GM18505 (cell line): ENCODE measurements at regions not wholly inside any gene's neighbourhood (a gene's known extent, or its start where the extent isn't known, plus 50 kb on each side); places are given as distances from the start of the nearest gene placed in this dataset.

Experiments used
- ATAC-seq: cut with Tn5 transposase; IDR thresholded peaks from one replicate; pipeline ENCODE4 v1.9.1; 2021; ENCODE audit not compliant: unreplicated experiment
- POLR2A ChIP-seq: IDR thresholded peaks from 4 replicates; pipeline ENCODE4 v1.6.1; 2011; ENCODE audit warnings: borderline replicate concordance; ENCODE audit not compliant: insufficient read depth, insufficient read length; ENCODE audit errors: extremely low read depth

DNA sequence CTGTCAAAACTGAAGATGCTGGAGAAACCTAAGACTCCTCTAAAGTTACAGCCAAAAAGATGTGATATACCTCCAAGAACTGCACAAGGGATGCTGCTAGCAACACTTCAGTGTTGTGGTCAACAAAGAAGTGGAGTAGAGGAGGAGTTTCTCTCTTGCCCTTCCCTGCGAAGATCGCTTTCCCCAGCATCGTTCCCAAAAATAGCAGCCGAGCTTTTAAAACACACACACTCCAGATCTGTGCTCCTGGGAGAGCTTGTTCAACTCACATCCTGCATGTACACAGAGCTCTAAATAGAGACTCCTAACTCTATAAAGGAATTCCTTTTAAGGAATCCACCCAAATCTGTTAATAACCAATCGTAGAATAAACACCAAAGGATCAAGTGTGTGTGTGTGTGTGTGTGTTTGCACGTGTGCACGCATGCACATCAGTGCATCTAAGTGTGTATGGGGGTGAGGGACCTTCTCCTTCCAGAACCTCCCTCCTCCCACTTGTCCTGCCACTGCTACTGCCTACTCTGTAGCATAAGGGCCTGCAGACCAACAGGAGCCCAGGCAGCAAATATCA lies 58.5 kb downstream of the PSMG1 start:
- TF ChIP-seq POLR2A, result no peak

DNA sequence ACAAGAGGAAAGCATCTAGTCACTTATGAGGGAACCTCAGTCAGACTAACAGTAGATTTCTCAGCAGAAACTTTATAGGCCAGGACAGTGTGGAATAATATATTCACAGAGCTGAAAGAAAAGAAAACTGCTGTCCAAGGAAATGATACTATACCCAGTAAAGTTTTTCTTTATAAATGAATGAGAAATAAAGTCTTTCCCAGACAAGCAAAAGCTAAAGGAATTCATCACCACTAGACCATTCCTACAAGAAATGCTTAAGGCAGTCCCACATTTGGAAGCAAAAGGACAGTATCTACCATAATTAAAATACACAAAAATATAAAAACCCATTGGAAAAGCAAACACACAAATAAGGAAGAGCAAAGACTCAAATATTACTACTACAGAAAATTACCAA lies 59.9 kb downstream of the PSMG1 start:
- no peak for TF ChIP-seq POLR2A
- no peak for ATAC-seq

More for the DNA sequence above, 58.5 kb downstream of the PSMG1 start:
- no peak for ATAC-seq

DNA sequence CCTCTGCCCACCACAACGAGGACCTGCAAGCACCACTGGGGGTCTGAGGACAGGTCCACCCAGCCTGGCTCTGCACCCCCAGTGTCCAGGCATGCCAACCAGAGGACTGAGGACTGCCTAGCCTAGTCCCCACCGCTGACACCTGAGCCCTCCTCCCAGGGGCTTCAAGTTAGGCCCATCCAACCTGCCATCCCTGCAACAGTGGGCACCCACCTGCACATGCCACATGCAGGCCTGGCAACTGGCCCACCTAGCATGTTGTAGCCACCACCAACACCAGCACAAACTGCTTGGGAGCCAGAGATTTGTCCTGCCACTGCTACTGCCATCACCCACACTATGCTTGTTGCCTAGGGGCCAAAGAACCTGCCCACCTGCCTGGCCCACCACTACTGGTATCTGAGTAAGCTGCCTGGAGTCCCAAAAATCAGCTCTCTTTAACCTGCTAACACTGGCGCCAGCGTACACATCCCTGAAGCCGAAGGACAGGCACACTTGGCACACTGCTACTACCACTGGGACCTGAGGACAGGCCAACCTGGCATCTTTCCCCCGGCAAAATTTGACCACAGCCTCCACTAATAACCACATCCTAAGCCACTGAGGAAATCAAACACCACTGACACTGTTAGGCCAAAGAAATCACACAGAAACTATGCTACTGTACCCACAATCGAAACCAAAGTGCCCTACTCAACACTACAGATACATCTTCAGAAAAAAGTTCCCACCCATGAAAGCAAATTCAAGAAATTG lies 61.5 kb downstream of the PSMG1 start:
- no peak for TF ChIP-seq POLR2A
- no peak for ATAC-seq

DNA sequence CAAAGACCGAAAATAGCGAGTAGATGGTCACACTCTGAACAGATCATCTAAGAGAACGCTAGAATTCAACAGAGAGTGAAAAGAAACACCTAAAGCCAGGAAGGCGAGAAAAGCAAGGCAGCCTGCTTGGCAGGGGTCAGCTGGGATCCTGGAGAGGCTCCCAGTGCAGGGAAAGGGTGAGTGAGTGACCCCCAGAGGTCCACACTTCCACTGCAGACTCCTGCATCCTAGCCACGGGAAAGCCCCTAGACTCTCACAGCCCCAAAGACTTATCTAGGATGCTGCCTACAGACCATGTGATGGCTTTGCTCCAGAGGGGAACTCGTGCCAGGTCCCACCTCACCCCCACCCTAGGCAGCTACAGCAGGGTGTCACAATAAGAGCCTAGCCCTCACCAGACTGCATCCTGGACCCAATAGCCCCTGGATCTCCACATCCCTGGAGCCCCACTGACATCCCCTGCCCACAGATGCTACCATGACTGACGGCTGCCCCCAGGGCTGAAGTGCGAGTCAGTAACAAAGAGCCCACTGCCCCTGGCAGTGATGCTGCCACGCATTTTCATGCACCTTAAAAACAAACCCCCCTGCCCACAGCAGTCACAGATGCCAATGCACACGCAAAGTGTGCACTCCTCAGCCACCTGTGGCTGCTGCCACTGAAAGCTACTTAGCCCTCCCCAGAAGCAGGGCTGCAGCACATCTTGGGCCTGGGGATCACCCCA lies 62.2 kb downstream of the PSMG1 start:
- TF ChIP-seq POLR2A, result no peak
- no peak for ATAC-seq

DNA sequence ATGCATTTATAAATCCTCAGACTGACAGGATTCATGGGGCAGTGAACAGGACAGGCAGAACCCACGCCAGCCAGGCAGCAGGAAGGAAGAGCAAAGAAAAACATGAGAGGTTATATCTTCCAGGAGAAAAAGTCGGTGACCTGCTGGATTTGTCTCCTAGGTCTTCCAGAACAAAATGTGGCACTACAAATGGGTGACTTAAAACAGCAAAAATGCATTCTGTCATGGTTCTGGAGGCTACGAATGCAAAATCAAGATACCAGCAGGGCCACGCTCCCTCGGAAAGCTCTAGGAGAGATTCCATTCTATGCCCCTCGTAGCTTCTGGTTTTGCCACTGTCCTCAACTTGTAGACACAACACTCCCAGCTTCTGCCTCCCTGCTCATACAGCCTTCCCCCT lies 63.4 kb downstream of the PSMG1 start:
- ATAC-seq, result no peak
- no peak for TF ChIP-seq POLR2A

DNA sequence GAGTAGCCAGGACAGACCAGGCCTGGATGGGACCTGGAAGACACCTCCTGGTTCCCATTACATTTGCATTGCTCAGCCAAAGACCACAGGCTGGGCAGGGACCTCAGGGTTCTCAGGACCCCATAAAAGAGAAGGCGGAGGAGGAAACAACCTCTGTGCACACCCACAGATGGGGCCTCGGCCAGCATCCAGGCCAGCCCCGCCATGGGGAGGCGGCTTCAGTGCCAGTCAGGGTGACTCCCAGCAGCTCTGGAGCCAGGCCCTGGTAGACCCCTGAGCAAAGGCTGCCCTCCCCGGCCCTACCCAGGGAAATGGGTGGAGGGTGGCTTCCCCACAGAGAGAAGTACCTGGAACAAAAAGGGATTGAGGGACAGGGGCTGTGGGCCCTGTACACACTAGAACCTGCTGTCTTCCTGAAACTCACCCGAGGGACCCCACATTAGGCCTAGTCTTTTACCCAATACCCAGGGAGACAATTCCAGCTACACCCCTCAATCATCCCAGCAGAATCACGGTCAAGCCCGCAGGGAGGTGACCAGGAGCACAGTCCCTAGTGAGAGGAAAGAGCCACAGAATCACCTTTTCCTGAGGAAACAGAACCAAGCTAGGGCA lies 64.5 kb downstream of the PSMG1 start:
- no peak for ATAC-seq
- no peak for TF ChIP-seq POLR2A

DNA sequence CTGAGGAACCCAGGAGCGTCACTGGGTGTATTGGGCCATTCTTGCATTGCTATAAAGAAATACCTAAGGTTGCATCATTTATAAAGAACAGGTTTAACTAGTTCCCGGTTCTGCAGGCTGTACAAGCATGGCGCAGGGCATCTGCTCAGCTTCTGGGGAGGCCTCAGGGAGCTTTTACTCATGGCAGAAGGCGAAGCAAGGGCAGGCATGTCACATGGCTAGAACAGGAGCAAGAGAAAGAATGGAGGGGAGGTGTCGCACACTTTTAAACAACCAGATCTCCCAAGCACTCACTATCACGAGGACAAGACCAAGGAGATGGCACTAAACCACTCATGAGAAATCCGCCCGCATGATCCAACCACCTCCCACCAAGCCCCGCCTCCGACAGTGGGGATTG lies 65.2 kb downstream of the PSMG1 start:
- no peak for TF ChIP-seq POLR2A

DNA sequence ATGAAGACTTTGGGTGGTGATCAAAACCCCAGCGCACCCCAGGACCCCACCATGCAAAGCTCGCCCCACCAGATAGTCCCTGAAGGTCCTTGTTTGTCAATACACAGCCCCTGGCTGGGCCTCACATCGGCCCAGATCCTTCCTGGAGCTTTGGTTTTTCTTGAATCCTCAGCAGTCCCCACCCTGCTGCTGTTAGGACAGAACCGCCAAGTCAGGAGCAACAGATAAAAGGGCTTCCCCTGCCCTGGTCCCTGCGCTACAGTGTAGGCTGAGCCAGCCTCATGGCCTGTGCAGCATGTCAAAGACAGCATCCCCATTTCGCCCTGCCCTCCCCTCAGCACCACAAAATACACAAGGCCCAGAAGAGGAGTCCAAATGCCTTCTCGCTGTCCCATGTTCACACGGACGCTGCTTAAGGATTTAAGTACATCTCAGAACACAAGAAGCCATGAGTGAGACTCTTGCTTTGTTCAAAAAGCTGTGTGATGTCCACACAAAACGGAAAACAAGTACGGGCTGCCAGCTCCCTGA lies 65.7 kb downstream of the PSMG1 start:
- TF ChIP-seq POLR2A, result no peak
- ATAC-seq, result no peak

More for the DNA sequence above, 65.2 kb downstream of the PSMG1 start:
- ATAC-seq, result no peak

DNA sequence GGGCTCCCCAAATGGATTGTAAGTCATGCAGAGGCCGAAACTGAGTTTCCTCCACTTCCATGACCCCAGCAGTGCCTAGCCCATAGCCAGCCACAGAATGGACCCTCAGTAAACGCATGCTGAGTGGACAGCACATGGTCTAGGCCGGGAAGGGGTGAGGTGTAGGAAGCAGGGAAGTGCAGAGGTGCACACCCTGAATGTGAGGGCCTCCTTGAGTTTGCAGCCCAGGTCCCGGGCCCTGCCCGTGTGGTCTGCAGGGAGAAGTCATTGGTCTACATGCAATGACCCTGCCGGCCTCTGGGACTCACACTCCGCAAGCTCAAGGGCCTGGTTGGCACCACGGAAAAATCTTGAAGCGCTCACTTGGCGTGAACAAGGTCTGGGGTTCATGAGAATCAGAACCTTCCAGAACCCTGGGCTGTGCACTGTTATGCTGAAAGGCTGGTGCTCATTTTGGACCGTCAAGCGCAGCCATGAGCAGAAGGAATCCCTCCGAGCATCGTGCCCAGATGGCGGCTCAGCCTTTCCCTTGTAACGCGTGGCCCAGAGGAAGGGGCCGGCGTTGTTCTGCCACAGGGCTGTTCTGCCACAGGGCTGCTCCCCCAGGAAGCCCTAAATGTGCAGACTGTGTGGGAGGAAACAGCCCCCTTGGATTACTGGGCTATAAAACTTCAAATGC lies 66.4 kb downstream of the PSMG1 start:
- no peak for ATAC-seq
- no peak for TF ChIP-seq POLR2A

DNA sequence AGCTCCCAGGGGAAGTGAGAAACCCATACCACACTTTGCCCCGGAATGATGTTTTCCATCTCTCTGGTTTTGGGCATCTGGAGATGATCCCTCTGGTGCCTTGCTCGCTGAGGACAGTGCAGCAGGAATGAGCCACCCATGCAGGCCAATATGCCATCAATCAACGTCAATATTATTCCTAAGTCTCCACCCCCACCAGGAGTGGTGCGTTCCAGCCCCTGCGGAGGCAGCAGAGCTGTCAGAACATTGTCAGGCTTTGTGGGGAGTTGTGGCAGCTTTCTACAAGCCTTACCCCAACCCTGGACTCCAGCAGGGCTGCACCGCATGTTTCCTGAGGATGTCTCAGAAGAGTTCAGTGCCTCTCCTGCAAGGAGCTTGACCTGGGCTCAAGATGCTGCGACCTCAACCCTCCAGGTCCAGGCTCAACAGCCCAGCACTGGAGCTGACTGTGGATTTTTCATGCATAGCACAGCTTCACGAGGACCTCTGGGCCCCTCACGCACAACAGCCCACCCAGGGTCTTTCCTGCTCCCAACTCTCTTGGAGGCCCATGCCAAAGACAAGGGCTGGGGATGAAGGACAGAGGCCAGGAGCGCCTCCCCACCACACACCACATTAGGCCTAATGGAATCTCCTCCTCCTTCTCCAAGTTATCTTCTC lies 67.5 kb downstream of the PSMG1 start:
- ATAC-seq, result no peak
- no peak for TF ChIP-seq POLR2A

DNA sequence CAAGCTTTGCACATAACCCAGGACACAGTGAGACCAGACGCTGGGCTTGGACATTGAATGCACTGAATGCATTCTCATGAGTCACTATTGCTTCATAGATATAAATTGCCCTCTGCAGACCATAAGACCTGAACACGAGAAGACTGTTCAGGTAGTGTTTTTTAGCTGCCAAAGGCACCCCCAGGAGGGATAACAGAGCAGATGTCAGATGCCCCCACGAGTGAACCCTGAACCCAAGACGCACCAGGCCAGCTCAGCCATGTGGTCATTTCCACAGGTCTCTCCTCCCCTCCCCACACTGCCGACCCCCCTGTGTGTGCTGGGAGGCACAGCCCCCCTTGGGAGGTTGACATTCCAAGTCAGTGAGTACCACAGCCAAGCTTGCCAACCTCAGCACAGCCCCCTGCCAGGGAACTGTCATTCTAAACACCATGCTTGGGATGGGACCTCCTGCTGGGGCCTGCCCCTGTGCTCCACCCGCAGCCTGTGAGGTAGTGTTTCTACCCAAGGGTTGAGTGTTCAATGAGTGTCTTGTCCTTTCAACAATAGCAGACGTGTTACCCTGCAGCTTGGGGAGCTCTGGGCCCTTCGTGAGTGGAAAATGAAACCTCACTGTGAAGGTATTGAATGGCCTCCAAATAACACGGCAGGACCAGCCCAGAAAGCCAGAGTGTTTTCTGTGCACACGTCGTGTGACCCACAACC lies 68.2 kb downstream of the PSMG1 start:
- TF ChIP-seq POLR2A, result no peak
- ATAC-seq, result no peak

DNA sequence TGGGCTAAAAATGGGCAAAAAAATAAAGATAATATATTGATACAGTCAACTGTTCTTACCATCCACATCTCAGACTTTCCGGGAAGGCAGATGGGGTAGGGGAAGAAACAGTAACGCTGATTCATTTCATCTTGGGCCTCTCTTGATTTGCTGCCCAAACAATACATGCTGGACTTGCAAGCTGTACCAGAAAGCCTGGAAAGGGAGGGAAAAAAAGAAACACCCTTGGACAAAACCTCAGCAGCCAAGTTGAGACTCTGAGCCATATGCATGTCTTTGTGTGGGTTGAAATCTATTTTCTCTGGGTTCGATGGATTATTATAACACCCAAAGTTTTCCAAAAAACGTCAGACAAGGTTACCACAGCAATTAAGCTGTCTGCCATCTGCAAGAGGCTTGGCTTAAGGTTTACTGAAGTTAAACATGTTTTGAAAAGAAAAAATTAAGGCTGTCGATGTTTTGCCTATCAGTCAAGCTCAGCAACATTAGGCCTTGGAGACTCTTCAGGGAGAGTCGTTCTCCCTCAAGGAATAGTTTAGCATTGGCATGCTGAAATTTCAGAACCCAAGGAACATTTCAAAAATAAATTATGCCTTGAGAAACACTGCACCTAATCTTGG lies 71.2 kb downstream of the PSMG1 start:
- ATAC-seq, result no peak
- no peak for TF ChIP-seq POLR2A

DNA sequence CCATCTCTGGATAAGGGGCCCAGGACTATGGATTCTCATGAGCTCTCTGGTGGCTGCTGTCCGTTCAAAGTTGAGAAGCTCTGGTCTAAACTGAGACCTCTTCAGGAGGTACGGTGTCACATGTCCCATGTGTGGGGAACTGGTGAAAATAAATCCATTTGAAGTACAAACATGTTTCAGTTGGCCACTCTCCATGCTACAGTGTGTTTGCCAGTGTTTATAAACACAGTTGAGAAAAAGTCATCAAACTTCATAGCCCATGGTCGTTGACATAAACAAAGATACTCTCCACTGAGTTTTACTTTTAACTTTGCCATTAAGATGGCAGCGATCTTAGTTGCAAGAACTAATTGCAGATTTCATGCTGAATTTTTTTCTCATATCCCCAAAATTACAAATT lies 72.8 kb downstream of the PSMG1 start:
- ATAC-seq, result no peak
- no peak for TF ChIP-seq POLR2A
